ENCODE measurements at regions not wholly inside any gene's neighbourhood (a gene's known extent, or its start where the extent isn't known, plus 50 kb on each side); places are given as distances from the start of the nearest gene placed in this dataset.

- no peak for TF ChIP-seq MAX (IDR thresholded peaks at IDR 0.05; ENCODE audit: low read depth, low read length)
- TF ChIP-seq MYC (IDR thresholded peaks at IDR 0.05; ENCODE audit: low read depth, low read length) = no peak
- no peak for TF ChIP-seq POLR2A (IDR thresholded peaks at IDR 0.05; ENCODE audit: extremely low read depth, insufficient read length)
- TF ChIP-seq CTCF (IDR thresholded peaks at IDR 0.05; ENCODE audit: low read depth, low read length) = no peak
- peak; percentile 12 for DNase-seq (ENCODE audit: low read depth)
- no peak overlapping the region for H3K4me3 ChIP-seq (ENCODE audit: low read depth, low read length)
Observed at GRCh38 chr15:98127586-98127985, 167.1 kb downstream of the ARRDC4 start.

GRCh38 chr15:98131924-98132323 is 171.4 kb downstream of the ARRDC4 start:
- no peak for DNase-seq (ENCODE audit: low read depth)
- TF ChIP-seq MAX (IDR thresholded peaks at IDR 0.05; ENCODE audit: low read depth, low read length) = no peak
- no peak for TF ChIP-seq CTCF (IDR thresholded peaks at IDR 0.05; ENCODE audit: low read depth, low read length)
- TF ChIP-seq POLR2A (IDR thresholded peaks at IDR 0.05; ENCODE audit: extremely low read depth, insufficient read length) = no peak
- no peak for TF ChIP-seq MYC (IDR thresholded peaks at IDR 0.05; ENCODE audit: low read depth, low read length)
- no peak overlapping the region for H3K4me3 ChIP-seq (ENCODE audit: low read depth, low read length)

GRCh38 chr15:98134905-98135304 is 174.4 kb downstream of the ARRDC4 start:
- DNase-seq (ENCODE audit: low read depth) = peak; percentile 66
- TF ChIP-seq POLR2A (IDR thresholded peaks at IDR 0.05; ENCODE audit: extremely low read depth, insufficient read length) (no peak), MYC (IDR thresholded peaks at IDR 0.05; ENCODE audit: low read depth, low read length) (no peak; the same call in 1 of the 2 replicates), MAX (IDR thresholded peaks at IDR 0.05; ENCODE audit: low read depth, low read length) (peak; percentile 65), CTCF (IDR thresholded peaks at IDR 0.05; ENCODE audit: low read depth, low read length) (no peak)
- H3K4me3 ChIP-seq (ENCODE audit: low read depth, low read length) = no peak overlapping the region

- no peak for DNase-seq (ENCODE audit: low read depth)
- no peak for TF ChIP-seq CTCF (IDR thresholded peaks at IDR 0.05; ENCODE audit: low read depth, low read length)
- TF ChIP-seq POLR2A (IDR thresholded peaks at IDR 0.05; ENCODE audit: extremely low read depth, insufficient read length) = no peak
- TF ChIP-seq MYC (IDR thresholded peaks at IDR 0.05; ENCODE audit: low read depth, low read length) = no peak
- TF ChIP-seq MAX (IDR thresholded peaks at IDR 0.05; ENCODE audit: low read depth, low read length) = no peak
- H3K4me3 ChIP-seq (ENCODE audit: low read depth, low read length) = no peak overlapping the region
Observed at GRCh38 chr15:98138910-98139309, 178.4 kb downstream of the ARRDC4 start.

GRCh38 chr15:98139337-98139736 is 178.8 kb downstream of the ARRDC4 start:
- TF ChIP-seq CTCF (IDR thresholded peaks at IDR 0.05; ENCODE audit: low read depth, low read length) (no peak), POLR2A (IDR thresholded peaks at IDR 0.05; ENCODE audit: extremely low read depth, insufficient read length) (no peak), MAX (IDR thresholded peaks at IDR 0.05; ENCODE audit: low read depth, low read length) (no peak), MYC (IDR thresholded peaks at IDR 0.05; ENCODE audit: low read depth, low read length) (no peak)
- DNase-seq (ENCODE audit: low read depth) = no peak
- no peak overlapping the region for H3K4me3 ChIP-seq (ENCODE audit: low read depth, low read length)

GRCh38 chr15:98142572-98142971 is 182.1 kb downstream of the ARRDC4 start:
- DNase-seq (ENCODE audit: low read depth) = no peak
- TF ChIP-seq MYC (IDR thresholded peaks at IDR 0.05; ENCODE audit: low read depth, low read length) (no peak), POLR2A (IDR thresholded peaks at IDR 0.05; ENCODE audit: extremely low read depth, insufficient read length) (no peak), MAX (IDR thresholded peaks at IDR 0.05; ENCODE audit: low read depth, low read length) (no peak), CTCF (IDR thresholded peaks at IDR 0.05; ENCODE audit: low read depth, low read length) (no peak)

More at GRCh38 chr15:98142572-98142971, 182.1 kb downstream of the ARRDC4 start:
- no peak overlapping the region for H3K4me3 ChIP-seq (ENCODE audit: low read depth, low read length)

Measured in NB4 (cell line).